Hematopoietic multipotent progenitor cell treated with erythropoietin and hydrocortisone succinate and interleukin-3 and kit ligand, for 6 days (in vitro differentiated cells): ENCODE measurements at regions not wholly inside any gene's neighbourhood (a gene's known extent, or its start where the extent isn't known, plus 50 kb on each side); places are given as distances from the start of the nearest gene placed in this dataset.
"Not testable (repeated sequence)": the region's sequence is repeated elsewhere in the genome, so short reads cannot be mapped to it uniquely, and the experiment has no call there.

ENCODE experiments used
- DNase-seq: peaks from one replicate; pipeline ENCODE4 v3.0.0-alpha.2; 2015

- DNase-seq, result no peak
These were observed 51.5 kb upstream of the MRI1 start for GRCh38 chr19:13712767-13713201.

GRCh38 chr19:13707915-13708314 lies 56.4 kb upstream of the MRI1 start:
- DNase-seq, result peak; percentile 53

- no peak for DNase-seq
These were observed 58.3 kb upstream of the MRI1 start for GRCh38 chr19:13705928-13706447.

- no peak for DNase-seq
These were observed 59.1 kb upstream of the MRI1 start for GRCh38 chr19:13705201-13705600.

GRCh38 chr19:13701624-13702023 lies 62.7 kb upstream of the MRI1 start:
- no peak for DNase-seq

- DNase-seq, result no peak
These were observed 63.7 kb upstream of the MRI1 start for GRCh38 chr19:13700621-13701020.

- DNase-seq, result no peak
These were observed 64.5 kb upstream of the MRI1 start for GRCh38 chr19:13699786-13700185.

GRCh38 chr19:13696839-13697238 lies 67.5 kb upstream of the MRI1 start:
- DNase-seq, result no peak

GRCh38 chr19:13693889-13694288 lies 70.4 kb upstream of the MRI1 start:
- DNase-seq, result no peak

- DNase-seq, result peak; percentile 57
These were observed 72.5 kb upstream of the MRI1 start for GRCh38 chr19:13691569-13692435.

- DNase-seq, result peak; percentile 72
These were observed 75.2 kb upstream of the MRI1 start for GRCh38 chr19:13689085-13689484.

- DNase-seq, result no peak
These were observed 80.3 kb upstream of the MRI1 start for GRCh38 chr19:13684021-13684420.

- DNase-seq, result no peak
These were observed 82.8 kb upstream of the MRI1 start for GRCh38 chr19:13681509-13681908.

- DNase-seq, result not testable (repeated sequence)
These were observed 83.5 kb upstream of the MRI1 start for GRCh38 chr19:13680708-13681360.

- DNase-seq, result not testable (repeated sequence)
These were observed 87.4 kb upstream of the MRI1 start for GRCh38 chr19:13676967-13677366.

GRCh38 chr19:13672480-13673175 lies 91.7 kb upstream of the MRI1 start:
- DNase-seq, result peak; percentile 64

GRCh38 chr19:13670846-13671245 lies 93.5 kb upstream of the MRI1 start:
- DNase-seq, result no peak

- DNase-seq, result no peak
These were observed 94.5 kb upstream of the MRI1 start for GRCh38 chr19:13669780-13670355.

- no peak for DNase-seq
These were observed 95.4 kb upstream of the MRI1 start for GRCh38 chr19:13668964-13669363.

- no peak for DNase-seq
These were observed 98.2 kb upstream of the MRI1 start for GRCh38 chr19:13666165-13666564.

- no peak for DNase-seq
These were observed 99.0 kb upstream of the MRI1 start for GRCh38 chr19:13665125-13665905.
